SK-N-SH treated with all-trans-retinoic acid at 6 μM for 48 hours (cell line): ENCODE measurements at regions not wholly inside any gene's neighbourhood (a gene's known extent, or its start where the extent isn't known, plus 50 kb on each side); places are given as distances from the start of the nearest gene placed in this dataset.

Experiments used
- ATAC-seq: fragments of 200-7000 bp; cut with Tn5 transposase; 3 replicates; pipeline ENCODE4 v1.9.1; 2020; ENCODE audit warnings: mild to moderate bottlenecking, moderate library complexity
- ARNTL ChIP-seq: fragments of 450-650 bp; formaldehyde crosslinking; IDR thresholded peaks from 2 replicates; pipeline ENCODE4 v1.5.0; 2020; ENCODE audit warnings: low read depth, mild to moderate bottlenecking, moderate library complexity, borderline replicate concordance
- BACH2 ChIP-seq: fragments of 250-450 bp; sonication (Bioruptor Pico); IDR thresholded peaks from 2 replicates; pipeline ENCODE4 v1.9.0; 2021; ENCODE audit warnings: mild to moderate bottlenecking, borderline replicate concordance
- CREB5 ChIP-seq: fragments of 250-450 bp; sonication (Bioruptor Pico); IDR thresholded peaks from 2 replicates; pipeline ENCODE4 v1.5.1; 2020; ENCODE audit warnings: low read depth, mild to moderate bottlenecking, moderate library complexity
- CSDC2 ChIP-seq: fragments of 250-450 bp; sonication (Bioruptor Pico); IDR thresholded peaks from 2 replicates; pipeline ENCODE4 v1.5.0; 2020; ENCODE audit warnings: mild to moderate bottlenecking, moderate library complexity
- CSRNP3 ChIP-seq: fragments of 250-450 bp; sonication (Bioruptor Pico); IDR thresholded peaks from 2 replicates; pipeline ENCODE4 v1.5.1; 2021; ENCODE audit warnings: mild to moderate bottlenecking, moderate library complexity
- GLIS3 ChIP-seq: fragments of 250-450 bp; sonication (Bioruptor Pico); IDR thresholded peaks from 2 replicates; pipeline ENCODE4 v1.5.0; 2020; ENCODE audit warnings: mild to moderate bottlenecking, moderate library complexity
- ISL1 ChIP-seq: fragments of 250-450 bp; sonication (Bioruptor Pico); IDR thresholded peaks from 2 replicates; pipeline ENCODE4 v2.1.2; 2022; ENCODE audit warnings: mild to moderate bottlenecking, moderate library complexity
- OSR1 ChIP-seq: fragments of 250-450 bp; sonication (Bioruptor Pico); IDR thresholded peaks from 2 replicates; pipeline ENCODE4 v1.8.0; 2022; ENCODE audit warnings: moderate library complexity, mild to moderate bottlenecking, inconsistent platforms
- PPARA ChIP-seq: fragments of 250-450 bp; sonication (Bioruptor Pico); IDR thresholded peaks from 2 replicates; pipeline ENCODE4 v1.5.0; 2020; ENCODE audit warnings: mild to moderate bottlenecking, borderline replicate concordance
- RARB ChIP-seq: fragments of 250-450 bp; sonication (Bioruptor Pico); IDR thresholded peaks from 2 replicates; pipeline ENCODE4 v1.8.0; 2021; ENCODE audit warnings: mild to moderate bottlenecking, moderate library complexity
- SNAI2 ChIP-seq: fragments of 250-450 bp; sonication (Bioruptor Pico); IDR thresholded peaks from 2 replicates; pipeline ENCODE4 v1.5.0; 2020; ENCODE audit warnings: mild to moderate bottlenecking, moderate library complexity
- TCF4 ChIP-seq: fragments of 250-450 bp; sonication (Bioruptor Pico); IDR thresholded peaks from 2 replicates; pipeline ENCODE4 v1.8.0; 2021; ENCODE audit warnings: mild to moderate bottlenecking, moderate library complexity, borderline replicate concordance
- ZC3H10 ChIP-seq: fragments of 250-450 bp; sonication (Bioruptor Pico); IDR thresholded peaks from 2 replicates; pipeline ENCODE4 v1.5.1; 2021; ENCODE audit warnings: mild to moderate bottlenecking, moderate library complexity
- ZFP3 ChIP-seq: fragments of 250-450 bp; sonication (Bioruptor Pico); IDR thresholded peaks from 2 replicates; pipeline ENCODE4 v1.5.0; 2020; ENCODE audit warnings: mild to moderate bottlenecking, moderate library complexity
- ZNF565 ChIP-seq: fragments of 450-650 bp; formaldehyde crosslinking; conservative IDR thresholded peaks from 2 replicates; pipeline ENCODE4 v1.5.0; 2020; ENCODE audit warnings: low read depth, mild to moderate bottlenecking, moderate library complexity
- ZNF70 ChIP-seq: fragments of 450-650 bp; formaldehyde crosslinking; IDR thresholded peaks from 2 replicates; pipeline ENCODE4 v1.5.0; 2020; ENCODE audit warnings: mild to moderate bottlenecking, moderate library complexity
- ZNF8 ChIP-seq: fragments of 450-650 bp; formaldehyde crosslinking; IDR thresholded peaks from 2 replicates; pipeline ENCODE4 v1.5.0; 2020; ENCODE audit warnings: mild to moderate bottlenecking, moderate library complexity
- TF ChIP-seq, protein P1 (sequence below): fragments of 250-450 bp; sonication (Bioruptor Pico); IDR thresholded peaks from 2 replicates; pipeline ENCODE4 v1.8.0; 2020; ENCODE audit warnings: mild to moderate bottlenecking, moderate library complexity, borderline replicate concordance
- TF ChIP-seq, protein P2 (sequence below): fragments of 250-450 bp; sonication (Bioruptor Pico); IDR thresholded peaks from 2 replicates; pipeline ENCODE4 v1.5.0; 2020; ENCODE audit warnings: mild to moderate bottlenecking, moderate library complexity

DNA sequence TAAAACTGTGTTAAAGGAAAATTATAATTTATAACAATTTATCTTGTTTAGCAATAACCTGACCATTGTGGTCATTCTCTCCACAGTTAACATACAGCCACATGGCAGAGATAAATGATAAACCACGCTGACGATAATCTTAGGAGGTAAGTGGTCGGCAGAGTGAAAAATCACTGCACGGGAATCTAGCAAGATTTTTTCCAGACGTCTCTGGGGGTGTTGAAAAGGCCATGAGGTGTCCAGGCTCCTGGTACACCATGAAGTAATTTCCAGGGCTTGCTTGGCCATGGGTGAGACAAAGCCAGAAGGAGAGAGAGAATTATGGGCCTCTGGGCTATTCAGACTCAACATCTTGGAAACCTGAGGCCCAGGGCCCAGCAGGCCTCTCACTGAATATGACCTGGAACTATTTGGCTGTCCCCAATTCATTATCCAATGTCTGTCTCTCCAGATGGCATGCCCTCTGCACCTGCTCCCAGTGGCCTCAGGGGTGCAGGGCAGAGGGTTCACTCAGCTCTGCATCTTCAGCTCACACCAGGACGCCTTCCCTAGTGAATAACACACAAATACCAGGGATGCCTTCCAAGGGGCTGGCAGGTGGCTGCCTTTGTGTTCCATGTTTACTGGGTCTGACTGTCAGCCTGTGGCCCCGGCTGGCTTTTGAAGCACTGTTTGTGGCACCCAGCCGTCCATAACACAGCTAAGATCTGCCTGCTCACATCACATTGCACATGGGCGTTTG lies 590.4 kb upstream of the PFKP start:
- ATAC-seq, result no peak
- TF ChIP-seq SNAI2 (CRISPR knock-in tag) (no peak), ZC3H10 (CRISPR knock-in tag) (no peak), GLIS3 (CRISPR knock-in tag) (no peak), BACH2 (no peak), CSDC2 (no peak), CREB5 (no peak), RARB (CRISPR knock-in tag) (no peak), ISL1 (CRISPR knock-in tag) (no peak), ARNTL (CRISPR knock-in tag) (no peak), ZNF565 (CRISPR knock-in tag) (no peak), ZNF8 (CRISPR knock-in tag) (no peak), ZNF70 (CRISPR knock-in tag) (no peak)
- TF ChIP-seq, protein P1, sequence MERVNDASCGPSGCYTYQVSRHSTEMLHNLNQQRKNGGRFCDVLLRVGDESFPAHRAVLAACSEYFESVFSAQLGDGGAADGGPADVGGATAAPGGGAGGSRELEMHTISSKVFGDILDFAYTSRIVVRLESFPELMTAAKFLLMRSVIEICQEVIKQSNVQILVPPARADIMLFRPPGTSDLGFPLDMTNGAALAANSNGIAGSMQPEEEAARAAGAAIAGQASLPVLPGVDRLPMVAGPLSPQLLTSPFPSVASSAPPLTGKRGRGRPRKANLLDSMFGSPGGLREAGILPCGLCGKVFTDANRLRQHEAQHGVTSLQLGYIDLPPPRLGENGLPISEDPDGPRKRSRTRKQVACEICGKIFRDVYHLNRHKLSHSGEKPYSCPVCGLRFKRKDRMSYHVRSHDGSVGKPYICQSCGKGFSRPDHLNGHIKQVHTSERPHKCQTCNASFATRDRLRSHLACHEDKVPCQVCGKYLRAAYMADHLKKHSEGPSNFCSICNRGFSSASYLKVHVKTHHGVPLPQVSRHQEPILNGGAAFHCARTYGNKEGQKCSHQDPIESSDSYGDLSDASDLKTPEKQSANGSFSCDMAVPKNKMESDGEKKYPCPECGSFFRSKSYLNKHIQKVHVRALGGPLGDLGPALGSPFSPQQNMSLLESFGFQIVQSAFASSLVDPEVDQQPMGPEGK (CRISPR knock-in tag), result no peak
- TF ChIP-seq, protein P2, sequence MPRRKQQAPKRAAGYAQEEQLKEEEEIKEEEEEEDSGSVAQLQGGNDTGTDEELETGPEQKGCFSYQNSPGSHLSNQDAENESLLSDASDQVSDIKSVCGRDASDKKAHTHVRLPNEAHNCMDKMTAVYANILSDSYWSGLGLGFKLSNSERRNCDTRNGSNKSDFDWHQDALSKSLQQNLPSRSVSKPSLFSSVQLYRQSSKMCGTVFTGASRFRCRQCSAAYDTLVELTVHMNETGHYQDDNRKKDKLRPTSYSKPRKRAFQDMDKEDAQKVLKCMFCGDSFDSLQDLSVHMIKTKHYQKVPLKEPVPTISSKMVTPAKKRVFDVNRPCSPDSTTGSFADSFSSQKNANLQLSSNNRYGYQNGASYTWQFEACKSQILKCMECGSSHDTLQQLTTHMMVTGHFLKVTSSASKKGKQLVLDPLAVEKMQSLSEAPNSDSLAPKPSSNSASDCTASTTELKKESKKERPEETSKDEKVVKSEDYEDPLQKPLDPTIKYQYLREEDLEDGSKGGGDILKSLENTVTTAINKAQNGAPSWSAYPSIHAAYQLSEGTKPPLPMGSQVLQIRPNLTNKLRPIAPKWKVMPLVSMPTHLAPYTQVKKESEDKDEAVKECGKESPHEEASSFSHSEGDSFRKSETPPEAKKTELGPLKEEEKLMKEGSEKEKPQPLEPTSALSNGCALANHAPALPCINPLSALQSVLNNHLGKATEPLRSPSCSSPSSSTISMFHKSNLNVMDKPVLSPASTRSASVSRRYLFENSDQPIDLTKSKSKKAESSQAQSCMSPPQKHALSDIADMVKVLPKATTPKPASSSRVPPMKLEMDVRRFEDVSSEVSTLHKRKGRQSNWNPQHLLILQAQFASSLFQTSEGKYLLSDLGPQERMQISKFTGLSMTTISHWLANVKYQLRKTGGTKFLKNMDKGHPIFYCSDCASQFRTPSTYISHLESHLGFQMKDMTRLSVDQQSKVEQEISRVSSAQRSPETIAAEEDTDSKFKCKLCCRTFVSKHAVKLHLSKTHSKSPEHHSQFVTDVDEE, result no peak

DNA sequence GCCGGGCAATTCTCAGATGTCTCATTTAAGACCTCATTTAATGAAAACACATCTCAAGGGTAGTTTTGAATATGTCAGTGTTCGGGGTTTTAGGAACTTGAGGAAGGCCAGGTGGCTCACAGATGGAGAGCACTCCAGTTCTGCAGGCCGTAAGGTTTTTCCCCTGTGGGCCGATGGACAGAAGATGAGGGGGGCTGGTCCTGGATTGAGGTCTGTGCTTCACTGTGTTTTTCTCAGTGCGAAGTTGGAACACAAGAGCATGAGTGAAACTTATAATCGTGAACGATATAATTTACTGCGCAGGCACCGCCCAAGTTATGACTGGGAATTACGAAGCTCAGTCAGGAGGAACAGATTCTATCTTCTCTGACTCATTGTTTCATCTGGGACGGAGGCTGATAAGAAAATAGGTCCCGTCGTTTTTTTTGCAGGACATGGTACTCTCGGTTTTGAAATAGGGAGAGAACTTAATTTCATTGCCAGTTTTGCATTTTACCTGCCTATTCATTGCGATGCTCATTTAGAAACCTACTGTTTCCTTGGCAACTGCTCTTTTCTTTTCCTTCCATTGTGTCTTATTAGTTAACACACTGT lies 591.0 kb upstream of the PFKP start:
- TF ChIP-seq ZFP3 (no peak), TCF4 (CRISPR knock-in tag) (peak; percentile 13; the same call in 1 of the 2 replicates)
- no peak for ATAC-seq

DNA sequence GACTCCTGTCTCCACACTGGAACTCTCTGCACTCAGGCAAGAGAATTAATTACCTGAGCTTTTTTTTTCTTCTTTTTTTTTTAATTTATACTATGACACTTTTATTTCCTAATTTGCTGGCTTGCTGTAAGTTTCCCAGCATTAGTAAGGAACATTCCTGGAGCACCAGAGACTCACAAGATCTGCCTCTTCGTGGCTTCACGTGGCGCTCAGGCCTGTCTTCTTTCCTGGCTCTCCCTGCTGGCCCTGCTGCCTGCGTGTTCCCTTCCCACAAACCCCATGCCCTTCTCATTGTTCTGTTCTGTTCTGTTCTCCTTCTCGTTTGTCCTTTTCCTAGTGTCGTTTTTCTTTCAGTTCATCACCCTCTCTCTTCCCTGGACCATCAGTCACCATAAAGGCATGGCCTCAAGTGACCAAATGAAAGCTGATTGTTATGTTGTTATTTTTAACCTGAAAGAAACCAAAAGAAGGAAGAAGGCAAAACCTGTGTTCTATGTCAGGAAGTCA lies 591.6 kb upstream of the PFKP start:
- no peak for ATAC-seq

More for the DNA sequence above, 591.6 kb upstream of the PFKP start:
- TF ChIP-seq CSRNP3 (CRISPR knock-in tag), result no peak
- no peak for TF ChIP-seq ZFP3
- TF ChIP-seq SNAI2 (CRISPR knock-in tag), result no peak
- no peak for TF ChIP-seq BACH2
- TF ChIP-seq PPARA (CRISPR knock-in tag), result no peak
- no peak for TF ChIP-seq RARB (CRISPR knock-in tag)
- TF ChIP-seq, protein P1 (CRISPR knock-in tag), result no peak
- no peak for TF ChIP-seq ISL1 (CRISPR knock-in tag)
- no peak for TF ChIP-seq OSR1
- TF ChIP-seq ZC3H10 (CRISPR knock-in tag), result no peak
- TF ChIP-seq ZNF70 (CRISPR knock-in tag), result no peak
- no peak for TF ChIP-seq ZNF8 (CRISPR knock-in tag)
- no peak for TF ChIP-seq CREB5
